ENCODE measurements at regions not wholly inside any gene's neighbourhood (a gene's known extent, or its start where the extent isn't known, plus 50 kb on each side); places are given as distances from the start of the nearest gene placed in this dataset.

DNA sequence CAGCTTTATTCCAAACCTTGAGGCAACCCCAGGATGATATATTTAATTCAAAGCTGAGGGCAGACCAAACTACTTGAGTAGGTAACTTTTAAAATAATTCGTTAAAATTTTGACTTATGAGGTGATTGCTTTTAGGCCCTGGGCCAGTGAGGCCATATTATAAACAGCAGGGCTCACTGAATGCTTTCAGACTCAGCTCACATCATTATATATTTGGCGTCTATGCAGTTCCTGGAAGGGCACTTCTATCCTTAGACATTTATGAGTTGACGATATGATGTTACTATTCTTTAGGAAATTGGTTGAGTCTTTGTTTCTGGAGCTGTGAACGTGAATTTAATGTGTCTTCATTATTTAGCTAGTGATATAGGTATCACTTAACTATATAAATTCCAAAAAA lies 400.1 kb downstream of the PDHA2 start:
- no peak overlapping the region for H2BK12ac ChIP-seq (ENCODE audit: low read length)
- H2BK5ac ChIP-seq (ENCODE audit: low read length) = no peak overlapping the region
- H2BK15ac ChIP-seq (ENCODE audit: low read length) = no peak overlapping the region
- DNase-seq (ENCODE audit: low spot score) = no peak
- H3K4me3 ChIP-seq (ENCODE audit: low read length in 2 of 2) = no peak overlapping the region
- no peaks in the 10 kb centered on the region for H3K4me1 ChIP-seq (ENCODE audit: control insufficient read depth in 2 of 2, insufficient read depth in 1 of 2, low read depth in 1 of 2, low read length in 2 of 2)
- H3K79me1 ChIP-seq (ENCODE audit: low read depth, low read length) = no peaks in the 10 kb centered on the region
- H3K9ac ChIP-seq (ENCODE audit: low read depth, low read length, poor library complexity) = no peak overlapping the region
- H3K23ac ChIP-seq (ENCODE audit: low read depth, low read length, poor library complexity) = no peak overlapping the region
- no peaks in the 10 kb centered on the region for H3K27me3 ChIP-seq (ENCODE audit: control insufficient read depth in 3 of 3, insufficient read depth in 3 of 3, low read depth in 1 of 3, low read length in 3 of 3)
- no peak overlapping the region for H4K91ac ChIP-seq (ENCODE audit: low read depth, low read length, poor library complexity)
- H3K4me2 ChIP-seq (ENCODE audit: insufficient read depth, low read length, poor library complexity, severe bottlenecking) = no peak overlapping the region
- no CpG with 5 or more reads among the region's 4 CpGs for WGBS, 2 donors (ENCODE audit: extremely low coverage in 2 of 2, insufficient read length in 2 of 2, insufficient replicate concordance in 1 of 2)
- H3K18ac ChIP-seq (ENCODE audit: low read length) = no peak overlapping the region
- H4K8ac ChIP-seq (ENCODE audit: low read depth, low read length) = no peak overlapping the region
- H2BK120ac ChIP-seq (ENCODE audit: low read depth, low read length) = no peak overlapping the region
- no peak overlapping the region for H2AK5ac ChIP-seq (ENCODE audit: low read depth, low read length)
- no peak overlapping the region for H3K4ac ChIP-seq (ENCODE audit: low read length)
- peaks cover 0 to 5% of the 10 kb centered on the region in 2 donors for H3K9me3 ChIP-seq (replicated peaks in 1 of 2; ENCODE audit: control insufficient read depth in 2 of 2, insufficient read depth in 1 of 2, low read depth in 1 of 2, low read length in 2 of 2)
- no peaks in the 10 kb centered on the region for H3K36me3 ChIP-seq (replicated peaks in 1 of 2; ENCODE audit: control insufficient read depth in 2 of 2, insufficient read depth in 2 of 2, low read length in 2 of 2)
- no peak overlapping the region for H3K27ac ChIP-seq (replicated peaks; ENCODE audit: low read length)
- no peak overlapping the region for H3K14ac ChIP-seq (ENCODE audit: low read length)
- H2AFZ ChIP-seq (ENCODE audit: low read length) = no peak overlapping the region

DNA sequence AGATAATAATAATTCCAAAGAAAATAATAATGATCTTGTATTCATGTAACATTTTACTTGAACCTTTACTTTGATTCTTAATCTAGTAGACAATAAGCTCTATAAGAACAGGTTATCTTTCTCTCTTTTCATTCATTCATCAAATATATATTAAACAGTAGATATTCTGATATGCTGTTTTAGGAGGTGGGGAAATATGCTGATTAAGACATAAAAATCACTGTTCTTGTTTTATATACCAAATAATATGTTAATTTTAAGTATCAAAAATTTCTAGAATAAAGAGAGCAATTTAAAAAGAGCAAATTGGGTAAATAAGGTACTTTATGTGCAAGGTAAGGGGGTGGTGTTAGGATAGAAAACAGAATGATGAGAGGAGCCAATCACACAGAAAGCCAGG lies 401.9 kb downstream of the PDHA2 start:
- Histone ChIP-seq H2BK15ac (ENCODE audit: low read length) (no peak overlapping the region), H3K23ac (ENCODE audit: low read depth, low read length, poor library complexity) (no peak overlapping the region), H2AK5ac (ENCODE audit: low read depth, low read length) (no peak overlapping the region), H3K4me2 (ENCODE audit: insufficient read depth, low read length, poor library complexity, severe bottlenecking) (no peak overlapping the region), H3K9ac (ENCODE audit: low read depth, low read length, poor library complexity) (no peak overlapping the region), H3K14ac (ENCODE audit: low read length) (no peak overlapping the region), H2AFZ (ENCODE audit: low read length) (no peak overlapping the region), H3K4ac (ENCODE audit: low read length) (no peak overlapping the region), H3K4me3 (ENCODE audit: low read length in 2 of 2) (no peak overlapping the region), H3K36me3 (replicated peaks in 1 of 2; ENCODE audit: control insufficient read depth in 2 of 2, insufficient read depth in 2 of 2, low read length in 2 of 2) (no peaks in the 10 kb centered on the region), H4K8ac (ENCODE audit: low read depth, low read length) (no peak overlapping the region), H2BK12ac (ENCODE audit: low read length) (no peak overlapping the region), H3K18ac (ENCODE audit: low read length) (no peak overlapping the region), H2BK5ac (ENCODE audit: low read length) (no peak overlapping the region), H3K4me1 (ENCODE audit: control insufficient read depth in 2 of 2, insufficient read depth in 1 of 2, low read depth in 1 of 2, low read length in 2 of 2) (no peaks in the 10 kb centered on the region), H2BK120ac (ENCODE audit: low read depth, low read length) (no peak overlapping the region), H3K27me3 (ENCODE audit: control insufficient read depth in 3 of 3, insufficient read depth in 3 of 3, low read depth in 1 of 3, low read length in 3 of 3) (no peaks in the 10 kb centered on the region), H3K79me1 (ENCODE audit: low read depth, low read length) (no peaks in the 10 kb centered on the region), H4K91ac (ENCODE audit: low read depth, low read length, poor library complexity) (no peak overlapping the region), H3K27ac (replicated peaks; ENCODE audit: low read length) (no peak overlapping the region), H3K9me3 (replicated peaks in 1 of 2; ENCODE audit: control insufficient read depth in 2 of 2, insufficient read depth in 1 of 2, low read depth in 1 of 2, low read length in 2 of 2) (peaks cover 0 to 5% of the 10 kb centered on the region in 2 donors)
- DNase-seq (ENCODE audit: low spot score) = no peak

DNA sequence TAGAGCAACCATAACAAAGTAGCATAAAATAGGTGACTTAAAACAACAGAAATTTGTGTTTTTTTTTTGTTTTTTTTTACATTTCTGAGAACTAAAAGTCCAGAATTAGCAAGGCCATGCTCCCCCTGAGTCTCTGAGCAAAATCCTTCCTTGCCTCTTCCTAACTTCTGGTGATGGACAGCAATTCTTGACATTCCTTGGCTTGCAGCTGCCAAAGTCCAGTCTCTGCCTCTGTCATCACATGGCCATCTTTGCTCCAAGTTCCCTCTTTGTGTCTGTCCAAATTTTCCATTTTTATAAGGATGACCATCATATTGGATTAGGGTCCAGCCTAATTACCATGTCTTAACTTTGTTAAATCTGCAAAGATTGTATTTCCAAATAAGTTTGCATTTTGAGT lies 407.2 kb downstream of the PDHA2 start:
- Histone ChIP-seq H4K91ac (ENCODE audit: low read depth, low read length, poor library complexity) (no peak overlapping the region), H3K9ac (ENCODE audit: low read depth, low read length, poor library complexity) (no peak overlapping the region), H3K9me3 (replicated peaks in 1 of 2; ENCODE audit: control insufficient read depth in 2 of 2, insufficient read depth in 1 of 2, low read depth in 1 of 2, low read length in 2 of 2) (peaks cover 0 to 2% of the 10 kb centered on the region in 2 donors), H2AFZ (ENCODE audit: low read length) (no peak overlapping the region), H3K36me3 (replicated peaks in 1 of 2; ENCODE audit: control insufficient read depth in 2 of 2, insufficient read depth in 2 of 2, low read length in 2 of 2) (no peaks in the 10 kb centered on the region), H3K18ac (ENCODE audit: low read length) (no peak overlapping the region), H4K8ac (ENCODE audit: low read depth, low read length) (no peak overlapping the region), H3K23ac (ENCODE audit: low read depth, low read length, poor library complexity) (no peak overlapping the region), H2BK5ac (ENCODE audit: low read length) (no peak overlapping the region), H3K4ac (ENCODE audit: low read length) (no peak overlapping the region), H3K4me1 (ENCODE audit: control insufficient read depth in 2 of 2, insufficient read depth in 1 of 2, low read depth in 1 of 2, low read length in 2 of 2) (no peaks in the 10 kb centered on the region), H3K4me3 (ENCODE audit: low read length in 2 of 2) (no peak overlapping the region), H3K79me1 (ENCODE audit: low read depth, low read length) (no peaks in the 10 kb centered on the region), H2BK12ac (ENCODE audit: low read length) (no peak overlapping the region), H2AK5ac (ENCODE audit: low read depth, low read length) (no peak overlapping the region), H2BK15ac (ENCODE audit: low read length) (no peak overlapping the region), H3K27me3 (ENCODE audit: control insufficient read depth in 3 of 3, insufficient read depth in 3 of 3, low read depth in 1 of 3, low read length in 3 of 3) (no peaks in the 10 kb centered on the region), H3K4me2 (ENCODE audit: insufficient read depth, low read length, poor library complexity, severe bottlenecking) (no peak overlapping the region), H3K27ac (replicated peaks; ENCODE audit: low read length) (no peak overlapping the region), H2BK120ac (ENCODE audit: low read depth, low read length) (no peak overlapping the region), H3K14ac (ENCODE audit: low read length) (no peak overlapping the region)
- no peak for DNase-seq (ENCODE audit: low spot score)

DNA sequence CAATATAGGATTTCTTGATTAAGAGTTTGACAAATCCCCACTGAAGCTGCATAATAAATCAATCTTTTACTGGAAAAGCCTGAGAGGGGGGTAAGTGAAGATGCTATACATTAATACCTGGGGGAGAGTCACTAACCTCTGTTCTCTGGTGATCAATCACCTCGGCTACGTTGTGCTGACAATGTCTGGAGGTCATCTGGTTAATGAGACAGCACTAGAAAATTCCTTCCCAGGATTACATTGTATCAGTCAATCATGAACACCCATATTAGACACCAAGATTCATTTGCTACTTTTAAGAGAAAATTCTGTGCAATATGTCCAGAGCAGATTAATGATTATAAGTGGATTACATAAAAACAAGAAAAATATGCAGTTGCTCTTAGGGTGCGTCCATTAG lies 408.3 kb downstream of the PDHA2 start:
- Histone ChIP-seq H3K4me2 (ENCODE audit: insufficient read depth, low read length, poor library complexity, severe bottlenecking) (no peak overlapping the region), H2AFZ (ENCODE audit: low read length) (no peak overlapping the region), H2AK5ac (ENCODE audit: low read depth, low read length) (no peak overlapping the region), H3K4ac (ENCODE audit: low read length) (no peak overlapping the region), H3K23ac (ENCODE audit: low read depth, low read length, poor library complexity) (no peak overlapping the region), H2BK120ac (ENCODE audit: low read depth, low read length) (no peak overlapping the region), H2BK15ac (ENCODE audit: low read length) (no peak overlapping the region), H3K9ac (ENCODE audit: low read depth, low read length, poor library complexity) (no peak overlapping the region), H2BK12ac (ENCODE audit: low read length) (no peak overlapping the region), H3K4me1 (ENCODE audit: control insufficient read depth in 2 of 2, insufficient read depth in 1 of 2, low read depth in 1 of 2, low read length in 2 of 2) (no peaks in the 10 kb centered on the region), H2BK5ac (ENCODE audit: low read length) (no peak overlapping the region), H3K4me3 (ENCODE audit: low read length in 2 of 2) (no peak overlapping the region), H3K14ac (ENCODE audit: low read length) (no peak overlapping the region), H4K91ac (ENCODE audit: low read depth, low read length, poor library complexity) (no peak overlapping the region), H3K18ac (ENCODE audit: low read length) (no peak overlapping the region), H3K79me1 (ENCODE audit: low read depth, low read length) (no peaks in the 10 kb centered on the region), H4K8ac (ENCODE audit: low read depth, low read length) (no peak overlapping the region), H3K36me3 (replicated peaks in 1 of 2; ENCODE audit: control insufficient read depth in 2 of 2, insufficient read depth in 2 of 2, low read length in 2 of 2) (no peaks in the 10 kb centered on the region), H3K9me3 (replicated peaks in 1 of 2; ENCODE audit: control insufficient read depth in 2 of 2, insufficient read depth in 1 of 2, low read depth in 1 of 2, low read length in 2 of 2) (peaks cover 0 to 7% of the 10 kb centered on the region in 2 donors), H3K27me3 (ENCODE audit: control insufficient read depth in 3 of 3, insufficient read depth in 3 of 3, low read depth in 1 of 3, low read length in 3 of 3) (no peaks in the 10 kb centered on the region), H3K27ac (replicated peaks; ENCODE audit: low read length) (no peak overlapping the region)
- no peak for DNase-seq (ENCODE audit: low spot score)
- no CpG with 5 or more reads among the region's 3 CpGs for WGBS, 2 donors (ENCODE audit: extremely low coverage in 2 of 2, insufficient read length in 2 of 2, insufficient replicate concordance in 1 of 2)
